NCI-H526 treated with DMSO at 0.1 percent for 48 hours (cell line): ENCODE measurements at regions not wholly inside any gene's neighbourhood (a gene's known extent, or its start where the extent isn't known, plus 50 kb on each side); places are given as distances from the start of the nearest gene placed in this dataset.

Experiments used
- DNase-seq: peaks from one replicate; lab custom pipeline; 2025; lab: John Stamatoyannopoulos, UW

GRCh38 chr12:41981758-41982157 is 162.9 kb downstream of the GXYLT1 start:
- DNase-seq = no peak

- no peak for DNase-seq
Observed at GRCh38 chr12:41981013-41981412, 163.7 kb downstream of the GXYLT1 start.

- no peak for DNase-seq
Observed at GRCh38 chr12:41980390-41980789, 164.3 kb downstream of the GXYLT1 start.

- no peak for DNase-seq
Observed at GRCh38 chr12:41979574-41979973, 165.1 kb downstream of the GXYLT1 start.

- DNase-seq = no peak
Observed at GRCh38 chr12:41972598-41972997, 172.1 kb downstream of the GXYLT1 start.

GRCh38 chr12:41972196-41972595 is 172.5 kb downstream of the GXYLT1 start:
- DNase-seq = no peak

- DNase-seq = no peak
Observed at GRCh38 chr12:41970744-41971143, 173.9 kb downstream of the GXYLT1 start.

- DNase-seq = no peak
Observed at GRCh38 chr12:41968599-41968998, 176.1 kb downstream of the GXYLT1 start.

- no peak for DNase-seq
Observed at GRCh38 chr12:41967668-41968500, 176.8 kb downstream of the GXYLT1 start.

GRCh38 chr12:41966916-41967315 is 177.8 kb downstream of the GXYLT1 start:
- DNase-seq = no peak

- DNase-seq = no peak
Observed at GRCh38 chr12:41966001-41966400, 178.7 kb downstream of the GXYLT1 start.

GRCh38 chr12:41963398-41963797 is 181.3 kb downstream of the GXYLT1 start:
- DNase-seq = no peak

- DNase-seq = no peak
Observed at GRCh38 chr12:41962171-41962572, 182.5 kb downstream of the GXYLT1 start.

GRCh38 chr12:41959271-41959670 is 185.4 kb downstream of the GXYLT1 start:
- DNase-seq = no peak

GRCh38 chr12:41956353-41956752 is 188.3 kb downstream of the GXYLT1 start:
- no peak for DNase-seq

GRCh38 chr12:41950455-41950854 is 194.2 kb downstream of the GXYLT1 start:
- no peak for DNase-seq

GRCh38 chr12:41946106-41946505 is 198.6 kb downstream of the GXYLT1 start:
- DNase-seq = no peak

- no peak for DNase-seq
Observed at GRCh38 chr12:41944216-41944615, 200.5 kb downstream of the GXYLT1 start.

GRCh38 chr12:41943671-41944070 is 201.0 kb downstream of the GXYLT1 start:
- no peak for DNase-seq

- no peak for DNase-seq
Observed at GRCh38 chr12:41942354-41942753, 202.3 kb downstream of the GXYLT1 start.

GRCh38 chr12:41941079-41941478 is 203.6 kb downstream of the GXYLT1 start:
- DNase-seq = no peak

GRCh38 chr12:41940571-41940970 is 204.1 kb downstream of the GXYLT1 start:
- no peak for DNase-seq

- DNase-seq = no peak
Observed at GRCh38 chr12:41936333-41936732, 208.3 kb downstream of the GXYLT1 start.

- DNase-seq = no peak
Observed at GRCh38 chr12:41935911-41936310, 208.8 kb downstream of the GXYLT1 start.
